GM19328 (cell line): ENCODE measurements at regions not wholly inside any gene's neighbourhood (a gene's known extent, or its start where the extent isn't known, plus 50 kb on each side); places are given as distances from the start of the nearest gene placed in this dataset.
"Not testable (repeated sequence)": the region's sequence is repeated elsewhere in the genome, so short reads cannot be mapped to it uniquely, and the experiment has no call there.

Source experiments
- ATAC-seq: cut with Tn5 transposase; IDR thresholded peaks from one replicate; pipeline ENCODE4 v1.9.1; 2021; ENCODE audit warnings: mild to moderate bottlenecking, moderate library complexity; ENCODE audit not compliant: unreplicated experiment

DNA sequence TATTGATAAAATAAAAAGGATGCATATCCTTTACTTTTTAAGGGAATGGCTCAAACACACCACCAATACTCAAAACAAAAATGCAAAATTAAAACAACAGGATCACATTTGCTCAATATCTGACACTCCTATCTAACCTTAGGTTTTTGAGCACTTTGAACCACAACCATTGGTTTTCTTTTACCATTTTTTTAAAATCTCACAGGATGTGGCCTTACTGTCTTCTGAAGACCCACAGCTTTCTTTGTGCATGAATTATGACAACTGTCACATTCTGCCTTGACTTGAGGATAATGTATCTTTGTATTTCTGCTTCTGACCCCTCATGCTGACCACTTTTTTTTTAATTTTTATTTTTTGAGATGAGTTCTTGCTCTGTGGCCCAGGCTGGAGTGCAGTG lies 461.1 kb upstream of the NRP1 start:
- no peak for ATAC-seq

DNA sequence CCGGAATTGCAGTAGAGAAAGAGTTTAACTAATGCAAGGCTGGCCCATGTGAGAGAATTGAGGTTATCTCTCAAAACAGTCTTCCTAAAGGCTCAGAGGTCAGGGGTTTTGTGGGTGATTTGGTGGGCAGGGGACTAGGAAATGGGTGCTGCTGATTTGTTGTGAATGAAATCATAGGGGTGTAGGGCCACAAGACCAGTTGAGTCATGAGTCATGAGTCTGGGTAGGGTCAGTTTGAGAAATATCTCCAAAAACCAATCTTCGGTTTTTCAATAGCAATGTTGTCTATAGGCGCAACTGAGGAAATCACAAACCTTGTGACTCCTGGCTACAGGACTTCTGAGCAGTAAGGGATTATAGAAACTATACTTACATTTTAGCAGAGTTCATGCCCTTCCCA lies 460.0 kb upstream of the NRP1 start:
- ATAC-seq = no peak

DNA sequence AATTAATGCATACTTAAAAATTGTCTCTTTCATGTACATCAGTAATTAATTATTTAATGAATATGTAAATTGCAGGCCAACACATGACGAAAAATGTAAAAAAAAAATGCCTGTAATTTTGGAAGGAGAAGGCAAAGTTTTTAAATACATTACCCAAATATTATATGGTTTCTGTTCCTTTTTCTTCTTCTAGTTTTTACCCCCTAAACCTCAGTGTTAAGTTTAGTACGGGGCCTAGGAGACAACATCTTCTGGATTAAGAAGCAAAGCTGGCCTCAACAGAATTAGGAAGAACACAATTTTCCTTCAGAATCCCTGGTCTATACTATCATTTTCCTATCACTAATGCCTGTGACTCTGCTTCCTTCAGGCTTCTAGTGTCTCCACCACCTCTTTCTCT lies 459.3 kb upstream of the NRP1 start:
- ATAC-seq = no peak

DNA sequence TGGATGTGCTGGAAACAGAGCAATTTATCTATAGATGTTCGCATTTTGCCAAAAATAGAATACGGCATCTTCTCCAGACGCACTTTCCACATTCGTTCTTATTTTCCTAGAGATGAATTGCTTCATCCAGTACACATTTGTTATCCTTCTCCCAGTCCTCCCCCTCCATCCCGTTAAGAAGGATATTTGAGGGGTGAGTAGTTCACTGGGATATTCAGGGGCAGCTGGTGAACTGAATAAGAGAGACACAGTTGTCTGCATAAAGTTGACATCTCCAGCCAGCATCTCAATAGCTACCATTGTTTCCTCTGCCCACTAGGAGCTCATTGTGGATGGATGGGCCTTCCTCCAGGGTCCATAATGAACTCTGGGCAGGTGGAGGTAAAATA lies 456.8 kb upstream of the NRP1 start:
- ATAC-seq = no peak

DNA sequence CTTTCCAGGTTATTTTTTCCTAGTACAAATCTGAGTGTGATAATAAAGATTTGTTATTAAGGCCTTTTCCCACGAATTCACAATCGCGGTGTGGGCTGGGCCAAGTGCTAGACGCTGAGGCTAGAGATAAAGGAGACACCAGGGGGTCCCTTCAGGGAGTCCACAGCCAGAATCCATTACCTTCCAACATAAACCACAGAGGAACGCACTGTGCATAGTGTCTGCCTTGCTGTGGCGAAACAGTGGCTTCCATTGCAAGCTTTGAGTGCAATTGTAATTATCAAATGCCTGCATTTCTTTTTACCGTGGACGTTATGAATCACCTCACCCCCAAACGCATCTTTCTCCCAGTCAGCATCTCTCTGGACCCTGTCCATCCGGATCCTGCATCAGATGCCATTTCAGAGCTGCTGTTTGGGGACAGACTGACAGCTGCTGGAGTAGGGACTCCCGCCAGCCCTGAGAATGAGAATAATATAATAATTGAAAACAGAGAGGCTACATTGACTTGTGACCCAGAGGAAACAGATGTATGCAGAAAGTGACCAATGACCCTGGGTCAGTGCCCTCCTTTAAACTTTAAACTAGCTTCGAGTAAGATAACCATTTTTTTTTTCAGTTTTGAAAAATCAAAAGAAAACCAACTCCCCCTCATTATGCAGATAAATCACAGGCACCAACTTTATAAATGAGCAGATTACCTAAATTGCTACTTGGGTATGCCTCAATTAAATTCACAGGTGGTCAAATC lies 456.2 kb upstream of the NRP1 start:
- ATAC-seq = no peak

DNA sequence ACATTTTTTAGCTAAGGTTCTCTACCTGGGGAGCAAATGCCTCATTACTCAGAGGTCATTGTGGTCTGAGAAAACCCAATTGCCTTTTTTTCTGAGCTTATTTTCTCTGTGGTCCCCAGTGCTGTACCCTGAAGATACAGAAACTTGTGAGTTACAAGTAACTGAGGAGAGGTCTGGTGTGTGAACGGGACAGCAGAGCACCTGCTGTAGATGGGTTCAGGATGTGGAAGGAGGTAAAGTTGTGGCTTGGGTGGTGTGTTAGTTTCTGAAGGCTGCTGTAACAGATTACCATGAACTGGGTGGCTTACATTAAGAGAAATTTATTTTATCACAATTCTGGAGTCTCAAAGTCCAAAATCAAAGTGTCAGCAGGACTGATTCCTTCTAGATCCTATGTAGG lies 449.1 kb upstream of the NRP1 start:
- ATAC-seq = no peak

DNA sequence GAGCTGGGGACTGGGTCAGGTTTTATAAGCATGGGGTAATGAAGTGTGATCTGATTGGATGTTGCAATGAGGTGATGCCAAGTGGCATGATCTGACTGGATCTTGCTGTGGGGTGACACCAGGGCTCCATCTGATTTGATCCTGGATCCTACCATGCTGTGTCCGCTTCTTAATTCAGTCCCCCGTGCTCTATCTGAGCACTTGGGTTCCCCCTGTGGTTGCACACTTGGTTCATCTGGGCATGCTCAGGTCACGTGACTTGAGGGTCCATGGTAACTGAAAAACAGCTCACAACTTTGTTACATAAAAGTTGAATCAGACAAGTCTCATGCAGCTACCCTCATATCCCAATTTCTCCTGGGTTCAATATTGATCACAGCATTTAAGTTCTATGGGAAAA lies 448.6 kb upstream of the NRP1 start:
- no peak for ATAC-seq

DNA sequence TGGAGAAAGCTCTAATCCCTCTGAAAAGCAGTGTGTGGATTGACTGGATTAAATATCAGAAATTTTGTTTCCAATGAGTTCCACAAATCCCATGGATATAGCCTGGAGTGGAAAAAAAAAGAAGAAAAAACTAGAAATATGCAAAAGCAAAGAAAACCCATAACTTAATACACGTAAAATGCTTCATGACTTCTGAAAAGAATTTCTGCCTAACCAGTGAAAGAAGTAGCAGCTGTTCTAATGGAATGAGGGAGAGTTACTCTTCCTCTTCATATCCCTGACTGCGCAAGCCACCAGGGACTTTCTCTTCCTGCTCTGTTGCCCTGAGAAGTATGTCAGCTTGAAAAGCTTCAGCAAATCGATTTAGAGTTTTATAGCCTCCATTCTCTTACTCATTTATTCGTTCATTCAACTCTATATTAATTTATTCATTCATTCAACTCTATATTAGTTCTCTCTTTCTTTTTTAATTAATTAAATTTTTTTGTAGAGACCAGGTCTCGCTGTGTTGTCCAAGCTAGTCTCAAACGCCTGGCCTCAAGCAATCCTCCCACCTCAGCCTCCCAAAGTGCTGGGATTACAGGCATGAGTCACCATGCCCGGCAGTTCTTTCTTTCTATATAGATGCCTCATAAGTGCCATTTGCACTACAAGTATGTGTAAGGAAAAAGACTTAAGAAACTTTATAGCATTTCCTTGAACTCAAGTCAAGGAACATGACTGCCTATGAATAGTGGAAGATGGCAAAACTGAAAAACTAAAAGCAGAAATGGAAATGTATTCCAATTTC lies 447.3 kb upstream of the NRP1 start:
- ATAC-seq = no peak

DNA sequence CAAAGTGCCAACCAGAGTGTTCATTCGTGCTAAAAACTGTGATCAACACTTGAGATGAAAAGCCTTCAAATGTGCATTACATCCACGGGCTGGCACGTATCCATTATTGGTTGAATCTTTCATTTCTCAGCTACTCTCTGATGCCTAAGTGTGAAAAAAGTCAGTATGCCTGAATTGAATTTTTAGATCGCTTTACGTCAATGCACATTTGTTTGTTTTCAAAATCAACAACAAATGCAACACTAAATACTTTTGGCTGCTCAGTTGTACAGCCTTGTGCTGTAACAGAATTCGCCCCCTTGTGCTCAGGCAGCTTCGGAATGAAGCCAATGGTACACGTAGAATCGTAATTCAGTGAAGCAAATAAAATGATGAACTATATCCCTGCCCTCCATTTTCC lies 446.5 kb upstream of the NRP1 start:
- ATAC-seq = no peak

DNA sequence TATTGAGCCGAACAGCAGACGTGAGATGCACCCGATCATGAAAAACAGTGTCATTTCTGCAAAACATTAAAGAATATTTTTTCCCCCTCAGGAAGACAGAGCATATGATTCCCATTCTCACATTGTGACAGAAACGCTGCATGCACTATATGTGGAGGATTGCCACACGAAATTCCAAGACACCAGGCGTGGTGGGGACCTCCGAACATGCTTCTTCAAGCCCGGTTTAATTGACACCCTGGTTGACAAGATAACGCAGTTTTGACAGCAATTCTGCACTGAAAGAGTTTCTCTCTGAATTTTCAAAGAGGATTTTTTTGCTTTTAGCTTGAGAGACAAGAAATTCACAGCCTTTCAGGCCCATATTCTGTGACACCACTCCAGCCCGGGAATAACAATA lies 442.8 kb upstream of the NRP1 start:
- ATAC-seq = no peak

DNA sequence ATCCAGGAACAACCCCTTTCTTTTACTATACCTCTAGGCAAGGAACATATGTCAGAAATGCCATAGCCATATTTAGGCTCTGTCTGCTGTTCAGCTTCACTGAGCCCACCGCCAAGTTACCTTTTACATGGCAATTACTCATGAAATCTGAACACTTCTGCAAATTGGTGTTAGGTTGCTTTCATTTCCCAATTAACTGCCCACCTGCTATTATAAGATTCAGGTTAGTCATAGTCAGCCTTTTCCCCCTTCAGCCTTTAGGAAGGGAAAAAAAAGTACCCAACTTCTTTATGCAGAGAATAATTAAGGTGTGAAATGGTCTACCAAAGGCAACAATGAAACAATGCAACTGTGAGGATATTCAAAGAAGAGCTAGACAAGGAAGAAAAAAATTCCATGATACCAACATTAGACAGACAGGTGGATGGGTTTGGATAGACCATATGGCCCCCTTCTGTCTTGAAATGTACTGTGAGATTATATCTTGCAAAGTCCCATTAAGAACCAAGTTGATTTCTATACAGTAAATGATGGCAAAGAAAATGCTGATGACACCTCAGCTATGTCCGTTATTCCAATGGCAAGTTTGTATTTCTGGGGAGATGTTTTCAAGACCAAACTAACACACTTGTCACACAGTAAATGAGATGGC lies 442.1 kb upstream of the NRP1 start:
- no peak for ATAC-seq

DNA sequence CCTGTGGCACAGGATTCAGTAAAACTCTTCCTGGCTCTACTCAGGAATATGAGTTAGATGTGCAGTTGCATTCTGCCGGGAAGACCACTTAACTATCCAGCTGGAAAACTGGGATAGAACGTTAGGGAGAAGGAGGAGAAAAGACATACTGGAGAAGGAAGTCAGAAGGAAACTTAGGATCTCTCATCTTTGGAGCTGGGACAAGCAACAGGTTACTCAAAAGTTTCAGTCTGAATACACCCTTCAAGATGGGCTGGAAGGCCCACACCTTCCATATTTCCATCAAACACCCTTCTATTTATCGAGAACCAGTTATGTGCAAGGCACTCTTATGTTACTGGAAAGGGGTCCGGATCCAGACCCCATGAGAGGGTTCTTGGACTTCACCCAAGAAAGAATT lies 440.4 kb upstream of the NRP1 start:
- ATAC-seq = no peak

DNA sequence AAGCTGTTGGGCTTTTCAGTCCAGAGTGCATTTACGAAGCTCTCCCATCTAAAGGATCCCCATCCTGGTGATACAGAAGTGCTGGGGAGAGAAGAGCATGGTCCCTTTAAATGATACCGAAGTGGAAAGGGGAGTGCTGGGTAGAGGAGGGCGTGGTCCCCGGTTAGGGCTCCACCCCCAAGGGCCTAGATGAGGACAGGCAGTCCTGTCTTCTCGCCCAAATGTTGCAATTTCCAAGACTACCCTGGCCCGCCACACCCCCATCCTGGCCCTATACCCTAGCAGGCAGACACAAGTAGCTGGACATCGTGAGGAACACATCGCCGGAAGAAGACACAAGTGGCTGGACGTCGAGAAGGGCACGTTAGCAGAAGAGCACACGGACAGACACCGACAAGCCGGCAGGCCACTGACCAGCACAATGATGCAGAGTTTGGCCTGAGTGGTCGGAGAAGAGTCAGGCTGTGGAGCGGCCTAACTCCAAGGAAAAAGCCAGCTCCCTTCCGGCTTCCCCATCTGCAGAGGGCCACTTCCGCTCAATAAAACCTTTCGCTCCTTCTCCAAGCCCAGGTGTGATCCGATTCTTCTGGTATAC lies 439.5 kb upstream of the NRP1 start:
- no peak for ATAC-seq

DNA sequence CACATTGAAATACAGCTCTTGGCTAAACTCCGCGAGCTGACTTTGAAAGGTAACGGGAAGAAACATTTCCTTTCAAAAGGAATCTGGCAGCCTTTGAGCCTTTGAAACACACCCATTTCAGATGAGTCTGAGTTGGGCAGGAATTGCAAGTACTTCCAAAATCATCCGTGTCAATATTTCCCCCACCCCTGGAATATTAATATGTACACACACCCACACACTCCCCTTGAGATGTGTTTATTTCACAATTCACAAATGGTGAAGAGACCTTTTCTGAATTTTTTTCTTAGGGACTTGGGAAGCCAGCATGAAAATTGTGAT lies 438.7 kb upstream of the NRP1 start:
- no peak for ATAC-seq

DNA sequence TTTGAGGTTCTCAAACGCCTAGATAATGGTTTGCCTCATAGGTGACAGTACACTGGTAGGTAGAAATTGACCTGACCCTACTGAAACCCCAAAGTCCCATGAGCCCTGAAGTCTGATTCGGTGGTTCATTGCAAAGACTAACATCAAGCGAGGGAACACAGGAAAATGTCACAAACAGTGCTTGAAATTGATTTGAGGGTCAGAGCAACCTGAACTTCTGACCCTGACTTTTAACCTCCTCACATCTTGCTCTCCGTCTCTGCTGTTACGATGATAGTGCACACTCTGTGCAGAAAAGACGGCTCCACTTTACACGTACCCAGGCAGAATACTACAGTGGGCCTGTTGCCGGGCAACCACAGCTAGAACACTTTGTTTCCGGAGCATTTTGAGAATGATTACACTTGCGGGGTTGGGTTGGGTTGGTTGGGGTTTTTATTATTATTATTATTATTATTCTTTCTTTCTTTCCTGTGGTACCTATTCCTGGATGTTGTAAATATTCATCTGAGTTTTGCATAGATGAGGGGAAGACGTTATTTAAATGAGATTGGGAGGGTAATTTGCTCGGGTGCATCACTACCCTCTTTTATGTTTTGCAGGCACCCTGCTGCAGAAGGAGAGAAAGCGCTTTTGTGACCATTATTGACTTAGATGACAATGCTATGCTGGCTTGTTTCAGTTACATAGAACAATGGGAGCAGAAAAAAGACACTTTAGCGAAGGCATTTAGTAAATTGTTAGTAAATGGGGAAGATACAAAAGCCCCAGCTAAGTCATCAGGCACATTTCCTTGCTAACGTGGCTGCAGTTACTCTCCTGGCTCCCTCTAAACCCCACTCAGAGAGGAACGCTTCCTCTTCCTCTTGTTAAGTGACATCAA lies 438.1 kb upstream of the NRP1 start:
- ATAC-seq = no peak

DNA sequence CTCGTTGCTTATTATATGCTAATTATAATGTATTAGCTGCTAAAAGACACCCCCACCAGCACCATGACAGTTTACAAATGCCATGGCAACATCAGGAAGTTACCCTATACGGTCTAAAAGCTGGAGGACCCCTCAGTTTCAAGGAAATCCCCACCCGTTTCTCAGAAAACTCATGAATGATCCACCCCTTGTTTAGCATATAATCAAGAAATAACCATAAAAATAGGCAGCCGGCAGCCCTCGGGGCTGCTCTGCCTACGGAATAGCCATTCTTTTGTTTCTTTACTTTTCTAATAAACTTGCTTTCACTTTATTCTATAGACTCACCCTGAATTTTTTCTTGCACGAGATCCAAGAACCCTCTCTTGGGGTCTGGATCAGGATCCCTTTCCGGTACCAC lies 437.4 kb upstream of the NRP1 start:
- not testable (repeated sequence) for ATAC-seq

DNA sequence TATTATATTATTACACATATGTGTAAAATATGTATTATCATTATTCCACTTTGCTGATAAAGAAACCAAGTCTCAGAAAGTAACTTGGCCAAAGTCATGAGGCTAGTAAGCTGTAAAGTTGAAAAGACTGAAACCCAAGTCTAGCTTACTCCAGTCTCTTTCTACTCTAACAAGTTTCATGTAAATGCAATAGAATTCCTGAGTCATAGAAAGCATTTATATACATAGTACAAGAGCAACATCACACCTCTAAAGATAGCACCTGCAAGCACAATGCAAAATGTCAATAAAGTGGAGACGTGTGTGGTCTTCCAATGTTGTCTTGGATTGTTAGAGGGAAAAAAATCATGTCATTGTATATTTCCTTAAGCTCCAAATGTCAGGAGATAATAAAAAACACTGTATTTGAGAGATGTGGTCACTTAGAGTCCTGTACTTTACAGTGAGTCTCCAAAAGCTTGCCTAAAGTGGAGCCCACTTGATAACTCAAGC lies 430.3 kb upstream of the NRP1 start:
- ATAC-seq = no peak

DNA sequence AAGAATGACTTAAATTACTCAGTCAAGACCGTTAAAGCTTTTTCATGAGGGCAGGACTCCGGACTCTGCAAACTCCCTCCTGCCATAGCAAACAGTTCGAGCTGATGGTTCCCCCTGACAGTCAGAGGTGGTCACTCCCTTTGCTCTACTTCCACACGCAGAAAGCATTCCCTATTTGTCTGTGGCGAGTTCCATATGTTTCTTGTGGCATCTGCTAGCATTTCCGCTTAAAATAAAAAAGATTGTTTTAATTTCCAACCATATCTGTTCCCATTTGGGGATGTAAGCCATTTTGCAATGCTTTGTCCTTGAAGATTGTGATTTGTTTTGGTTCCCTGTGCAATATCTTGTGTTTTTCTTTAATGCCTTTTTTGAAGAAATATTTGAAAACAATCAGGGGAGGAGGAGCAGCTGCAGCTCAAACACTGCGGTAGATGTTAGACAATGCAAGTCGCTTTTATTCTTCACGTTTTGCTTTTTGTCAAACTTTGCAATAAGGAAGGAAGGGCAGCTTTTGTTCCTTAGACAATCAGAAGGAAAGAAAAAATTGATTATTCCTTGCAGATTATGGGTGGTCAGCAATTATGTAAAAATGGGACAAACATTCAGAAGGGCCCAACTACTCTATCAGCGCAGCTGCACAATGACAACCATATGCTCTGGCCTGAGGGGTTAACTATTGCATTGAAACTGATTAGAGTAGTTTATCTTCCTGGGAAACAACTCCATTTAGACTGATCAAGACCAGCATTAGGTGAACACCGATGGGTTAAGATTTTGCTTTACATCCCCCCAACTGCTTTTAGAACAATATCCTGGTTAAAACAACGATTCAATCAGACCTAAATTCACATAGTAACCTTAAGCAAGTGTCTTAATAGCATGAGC lies 425.8 kb upstream of the NRP1 start:
- no peak for ATAC-seq

DNA sequence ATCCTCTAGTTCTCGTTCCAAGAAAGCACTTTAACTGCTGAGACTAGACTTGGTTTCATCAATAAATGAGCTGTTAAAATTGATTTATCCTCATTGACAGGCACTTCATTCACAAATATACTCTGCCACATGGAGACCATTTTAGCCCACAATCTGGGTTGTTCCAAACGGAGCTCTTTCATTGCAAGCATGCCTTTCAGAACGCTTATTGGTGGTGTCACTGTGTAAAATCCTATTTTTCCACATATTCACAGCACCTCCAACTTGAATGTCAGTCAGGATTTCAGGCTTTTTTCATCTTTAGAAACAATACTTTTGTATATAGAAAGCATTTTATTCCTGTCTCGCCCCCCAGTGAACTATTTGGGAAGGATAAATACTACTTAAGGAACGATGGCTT lies 424.7 kb upstream of the NRP1 start:
- ATAC-seq = no peak

DNA sequence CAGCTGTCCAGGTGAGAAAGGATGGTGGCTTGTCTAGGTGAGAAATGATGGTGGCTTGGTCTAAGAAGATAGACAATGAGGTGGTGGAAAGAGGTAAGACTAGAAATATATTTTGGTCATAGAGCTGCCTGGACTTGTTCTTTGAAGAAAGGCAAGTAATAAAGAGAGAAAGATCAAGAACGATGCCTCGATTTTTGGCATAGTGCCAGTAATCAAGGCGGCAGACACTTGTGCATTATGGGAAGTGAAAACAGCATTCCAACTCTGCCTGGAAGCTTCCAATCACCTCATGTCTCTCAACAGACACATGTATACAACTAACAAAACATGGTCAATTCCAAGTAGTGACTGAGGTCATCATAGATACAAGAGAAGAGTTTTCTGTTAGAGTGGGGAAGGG lies 423.8 kb upstream of the NRP1 start:
- ATAC-seq = no peak
